Ishikawa (cell line): ENCODE measurements at regions not wholly inside any gene's neighbourhood (a gene's known extent, or its start where the extent isn't known, plus 50 kb on each side); places are given as distances from the start of the nearest gene placed in this dataset.

ENCODE experiments used
- CEBPB ChIP-seq: IDR thresholded peaks from 2 replicates; pipeline ENCODE4 v1.6.1; 2012
- CREB1 ChIP-seq: IDR thresholded peaks from 2 replicates; pipeline ENCODE4 v1.6.1; 2012; ENCODE audit warnings: low read depth
- EGR1 ChIP-seq: IDR thresholded peaks from 2 replicates; pipeline ENCODE4 v1.6.1; 2012
- EP300 ChIP-seq: IDR thresholded peaks from 2 replicates; pipeline ENCODE4 v1.6.1; 2012; ENCODE audit warnings: borderline replicate concordance
- FOXM1 ChIP-seq: IDR thresholded peaks from 2 replicates; pipeline ENCODE4 v1.6.1; 2012; ENCODE audit warnings: low read depth, borderline replicate concordance
- NFIC ChIP-seq: IDR thresholded peaks from 2 replicates; pipeline ENCODE4 v1.6.1; 2012
- RAD21 ChIP-seq: IDR thresholded peaks from 2 replicates; pipeline ENCODE4 v1.6.1; 2012; ENCODE audit warnings: low read depth
- TAF1 ChIP-seq: IDR thresholded peaks from 2 replicates; pipeline ENCODE4 v1.6.1; 2012; ENCODE audit warnings: low read depth, mild to moderate bottlenecking
- TCF12 ChIP-seq: IDR thresholded peaks from 2 replicates; pipeline ENCODE4 v1.6.1; 2012; ENCODE audit warnings: low read depth
- TEAD4 ChIP-seq: IDR thresholded peaks from 2 replicates; pipeline ENCODE4 v1.6.1; 2012
- USF1 ChIP-seq: IDR thresholded peaks from 2 replicates; pipeline ENCODE4 v1.6.1; 2012
- YY1 ChIP-seq: IDR thresholded peaks from 2 replicates; pipeline ENCODE4 v1.6.1; 2012; ENCODE audit warnings: low read depth
- ZBTB7A ChIP-seq: IDR thresholded peaks from 2 replicates; pipeline ENCODE4 v1.6.1; 2012; ENCODE audit warnings: low read depth
- TF ChIP-seq, protein P1 (sequence below): IDR thresholded peaks from 2 replicates; pipeline ENCODE4 v1.6.1; 2012
- TF ChIP-seq, protein P2 (sequence below): IDR thresholded peaks from 2 replicates; pipeline ENCODE4 v1.6.1; 2012; ENCODE audit warnings: low read depth, mild to moderate bottlenecking

- TF ChIP-seq NFIC: no peak
- TF ChIP-seq TEAD4: no peak
- no peak for TF ChIP-seq CEBPB
- no peak for TF ChIP-seq TAF1
- TF ChIP-seq EGR1: no peak
- TF ChIP-seq CREB1: no peak
- no peak for TF ChIP-seq USF1
- TF ChIP-seq TCF12: no peak
Observed at GRCh38 chr3:22898558-22898957, 304.6 kb upstream of the UBE2E2 start.

- TF ChIP-seq NFIC (no peak), YY1 (no peak), USF1 (no peak), CEBPB (no peak), TCF12 (no peak), CREB1 (no peak)
- TF ChIP-seq, protein P1, sequence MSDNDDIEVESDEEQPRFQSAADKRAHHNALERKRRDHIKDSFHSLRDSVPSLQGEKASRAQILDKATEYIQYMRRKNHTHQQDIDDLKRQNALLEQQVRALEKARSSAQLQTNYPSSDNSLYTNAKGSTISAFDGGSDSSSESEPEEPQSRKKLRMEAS: no peak
Observed at GRCh38 chr3:22899441-22899840, 303.7 kb upstream of the UBE2E2 start.

- TF ChIP-seq, protein P1: no peak
- TF ChIP-seq EGR1 (no peak), TAF1 (no peak), ZBTB7A (no peak), FOXM1 (no peak), YY1 (no peak), TEAD4 (no peak), CREB1 (no peak), EP300 (no peak), NFIC (no peak), RAD21 (no peak), USF1 (no peak), CEBPB (no peak), TCF12 (no peak)
- TF ChIP-seq, protein P2, sequence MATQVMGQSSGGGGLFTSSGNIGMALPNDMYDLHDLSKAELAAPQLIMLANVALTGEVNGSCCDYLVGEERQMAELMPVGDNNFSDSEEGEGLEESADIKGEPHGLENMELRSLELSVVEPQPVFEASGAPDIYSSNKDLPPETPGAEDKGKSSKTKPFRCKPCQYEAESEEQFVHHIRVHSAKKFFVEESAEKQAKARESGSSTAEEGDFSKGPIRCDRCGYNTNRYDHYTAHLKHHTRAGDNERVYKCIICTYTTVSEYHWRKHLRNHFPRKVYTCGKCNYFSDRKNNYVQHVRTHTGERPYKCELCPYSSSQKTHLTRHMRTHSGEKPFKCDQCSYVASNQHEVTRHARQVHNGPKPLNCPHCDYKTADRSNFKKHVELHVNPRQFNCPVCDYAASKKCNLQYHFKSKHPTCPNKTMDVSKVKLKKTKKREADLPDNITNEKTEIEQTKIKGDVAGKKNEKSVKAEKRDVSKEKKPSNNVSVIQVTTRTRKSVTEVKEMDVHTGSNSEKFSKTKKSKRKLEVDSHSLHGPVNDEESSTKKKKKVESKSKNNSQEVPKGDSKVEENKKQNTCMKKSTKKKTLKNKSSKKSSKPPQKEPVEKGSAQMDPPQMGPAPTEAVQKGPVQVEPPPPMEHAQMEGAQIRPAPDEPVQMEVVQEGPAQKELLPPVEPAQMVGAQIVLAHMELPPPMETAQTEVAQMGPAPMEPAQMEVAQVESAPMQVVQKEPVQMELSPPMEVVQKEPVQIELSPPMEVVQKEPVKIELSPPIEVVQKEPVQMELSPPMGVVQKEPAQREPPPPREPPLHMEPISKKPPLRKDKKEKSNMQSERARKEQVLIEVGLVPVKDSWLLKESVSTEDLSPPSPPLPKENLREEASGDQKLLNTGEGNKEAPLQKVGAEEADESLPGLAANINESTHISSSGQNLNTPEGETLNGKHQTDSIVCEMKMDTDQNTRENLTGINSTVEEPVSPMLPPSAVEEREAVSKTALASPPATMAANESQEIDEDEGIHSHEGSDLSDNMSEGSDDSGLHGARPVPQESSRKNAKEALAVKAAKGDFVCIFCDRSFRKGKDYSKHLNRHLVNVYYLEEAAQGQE: no peak
Observed at GRCh38 chr3:22900296-22900695, 302.8 kb upstream of the UBE2E2 start.

GRCh38 chr3:22901684-22902083 is 301.4 kb upstream of the UBE2E2 start:
- no peak for TF ChIP-seq ZBTB7A
- no peak for TF ChIP-seq CREB1
- TF ChIP-seq NFIC: no peak
- TF ChIP-seq, protein P2: no peak
- TF ChIP-seq RAD21: no peak
- TF ChIP-seq, protein P1: no peak
- TF ChIP-seq TAF1: no peak
- no peak for TF ChIP-seq EP300
- no peak for TF ChIP-seq USF1
- TF ChIP-seq EGR1: no peak
- TF ChIP-seq FOXM1: no peak
- TF ChIP-seq CEBPB: no peak
- TF ChIP-seq TCF12: no peak
- no peak for TF ChIP-seq TEAD4

DNA sequence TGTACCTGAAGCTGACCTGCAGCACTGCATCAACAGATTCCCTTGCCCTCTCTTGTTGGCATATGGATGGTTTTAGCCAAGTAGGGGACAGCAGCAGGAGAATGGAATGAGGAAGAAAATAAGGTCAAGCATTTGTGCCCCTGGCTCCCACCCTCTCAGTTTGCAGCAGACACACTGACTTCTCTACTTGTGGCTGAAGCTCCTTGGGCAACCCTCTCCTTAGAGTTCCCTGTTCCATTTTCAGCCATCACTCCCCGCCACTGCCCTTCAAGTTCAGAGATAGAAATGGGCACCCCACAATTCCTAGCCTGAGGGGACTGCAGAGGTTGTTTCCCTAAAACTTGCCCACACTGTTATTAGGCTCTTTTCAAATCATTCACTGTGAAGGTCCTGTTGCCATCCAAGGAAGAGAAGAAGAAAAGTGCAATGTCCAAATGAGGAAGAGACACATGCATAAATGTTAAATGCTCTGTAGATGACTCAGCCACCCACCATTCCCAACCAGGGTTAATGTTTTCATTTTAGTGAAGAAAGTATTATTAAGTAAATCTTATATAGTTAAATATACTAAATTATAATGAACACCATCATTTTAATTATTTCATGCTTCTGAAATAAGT is 295.9 kb upstream of the UBE2E2 start:
- TF ChIP-seq USF1 (no peak), YY1 (no peak), FOXM1 (no peak), TEAD4 (no peak), EGR1 (no peak)
